GM18499 (cell line): ENCODE measurements at regions not wholly inside any gene's neighbourhood (a gene's known extent, or its start where the extent isn't known, plus 50 kb on each side); places are given as distances from the start of the nearest gene placed in this dataset.

Source experiments
- ATAC-seq: cut with Tn5 transposase; IDR thresholded peaks from one replicate; pipeline ENCODE4 v1.9.1; 2021; ENCODE audit warnings: moderate number of reproducible peaks; ENCODE audit not compliant: insufficient read depth, unreplicated experiment

GRCh38 chr2:187918996-187919821 is 365.0 kb upstream of the TFPI start:
- no peak for ATAC-seq

- ATAC-seq: no peak
Observed at GRCh38 chr2:187920511-187920910, 366.3 kb upstream of the TFPI start.

GRCh38 chr2:187922846-187923245 is 368.6 kb upstream of the TFPI start:
- ATAC-seq: no peak

GRCh38 chr2:187924293-187924692 is 367.4 kb upstream of the GULP1 start:
- no peak for ATAC-seq

GRCh38 chr2:187934236-187934635 is 357.4 kb upstream of the GULP1 start:
- no peak for ATAC-seq

- ATAC-seq: no peak
Observed at GRCh38 chr2:187934692-187935091, 357.0 kb upstream of the GULP1 start.

- ATAC-seq: no peak
Observed at GRCh38 chr2:187935126-187935525, 356.5 kb upstream of the GULP1 start.

GRCh38 chr2:187936228-187936627 is 355.4 kb upstream of the GULP1 start:
- ATAC-seq: no peak

- ATAC-seq: no peak
Observed at GRCh38 chr2:187939180-187939579, 352.5 kb upstream of the GULP1 start.

GRCh38 chr2:187942876-187943275 is 348.8 kb upstream of the GULP1 start:
- ATAC-seq: no peak

- no peak for ATAC-seq
Observed at GRCh38 chr2:187943772-187944369, 347.8 kb upstream of the GULP1 start.

GRCh38 chr2:187949859-187950258 is 341.8 kb upstream of the GULP1 start:
- ATAC-seq: no peak

- ATAC-seq: no peak
Observed at GRCh38 chr2:187951470-187952218, 340.0 kb upstream of the GULP1 start.

GRCh38 chr2:187956906-187957534 is 334.7 kb upstream of the GULP1 start:
- ATAC-seq: no peak

GRCh38 chr2:187959821-187960220 is 331.9 kb upstream of the GULP1 start:
- no peak for ATAC-seq

- no peak for ATAC-seq
Observed at GRCh38 chr2:187962538-187962937, 329.1 kb upstream of the GULP1 start.

- ATAC-seq: no peak
Observed at GRCh38 chr2:187964746-187965145, 326.9 kb upstream of the GULP1 start.

- no peak for ATAC-seq
Observed at GRCh38 chr2:187966924-187967323, 324.8 kb upstream of the GULP1 start.

- no peak for ATAC-seq
Observed at GRCh38 chr2:187971893-187972292, 319.8 kb upstream of the GULP1 start.

- ATAC-seq: no peak
Observed at GRCh38 chr2:187976259-187976985, 315.3 kb upstream of the GULP1 start.
